ENCODE measurements at regions not wholly inside any gene's neighbourhood (a gene's known extent, or its start where the extent isn't known, plus 50 kb on each side); places are given as distances from the start of the nearest gene placed in this dataset.

GRCh38 chr13:23510979-23511735, 59.1 kb upstream of the TNFRSF19 start:
- H3K4me1 ChIP-seq (ENCODE audit: control insufficient read depth, insufficient read depth, low read length, poor library complexity, severe bottlenecking) = peaks cover 34% of the 10 kb centered on the region
- H3K4me3 ChIP-seq (ENCODE audit: extremely low read depth, insufficient read depth, low read length, poor library complexity, severe bottlenecking) = no peak overlapping the region
- H3K27ac ChIP-seq (ENCODE audit: low read depth, low read length, severe bottlenecking) = no peak overlapping the region
- 75 to 88% methylated on average over 2 to 4 of the region's 4 CpGs for WGBS, 2 experiments (ENCODE audit: insufficient coverage in 2 of 2)
- H3K9me3 ChIP-seq (ENCODE audit: control insufficient read depth, low read length) = no peaks in the 10 kb centered on the region
- H3K36me3 ChIP-seq (ENCODE audit: control insufficient read depth, insufficient read depth, low read length) = no peaks in the 10 kb centered on the region

GRCh38 chr13:23512762-23513395, 57.3 kb upstream of the TNFRSF19 start:
- Histone ChIP-seq H3K4me3 (ENCODE audit: extremely low read depth, insufficient read depth, low read length, poor library complexity, severe bottlenecking) (no peak overlapping the region), H3K36me3 (ENCODE audit: control insufficient read depth, insufficient read depth, low read length) (no peaks in the 10 kb centered on the region), H3K9me3 (ENCODE audit: control insufficient read depth, low read length) (no peaks in the 10 kb centered on the region), H3K27ac (ENCODE audit: low read depth, low read length, severe bottlenecking) (no peak overlapping the region), H3K4me1 (ENCODE audit: control insufficient read depth, insufficient read depth, low read length, poor library complexity, severe bottlenecking) (peaks cover 35% of the 10 kb centered on the region)
- WGBS, 2 experiments (ENCODE audit: insufficient coverage in 2 of 2) = 95 to 100% methylated on average over 2 of the region's 6 CpGs

GRCh38 chr13:23513455-23513854, 56.8 kb upstream of the TNFRSF19 start:
- Histone ChIP-seq H3K4me1 (ENCODE audit: control insufficient read depth, insufficient read depth, low read length, poor library complexity, severe bottlenecking) (peaks cover 35% of the 10 kb centered on the region), H3K36me3 (ENCODE audit: control insufficient read depth, insufficient read depth, low read length) (no peaks in the 10 kb centered on the region), H3K4me3 (ENCODE audit: extremely low read depth, insufficient read depth, low read length, poor library complexity, severe bottlenecking) (no peak overlapping the region), H3K9me3 (ENCODE audit: control insufficient read depth, low read length) (no peaks in the 10 kb centered on the region), H3K27ac (ENCODE audit: low read depth, low read length, severe bottlenecking) (no peak overlapping the region)
- 72 to 82% methylated on average over 2 of the region's 3 CpGs for WGBS, 2 experiments (ENCODE audit: insufficient coverage in 2 of 2)

- no peaks in the 10 kb centered on the region for H3K36me3 ChIP-seq (ENCODE audit: control insufficient read depth, insufficient read depth, low read length)
- WGBS, 2 experiments (ENCODE audit: insufficient coverage in 2 of 2) = 78 to 99% methylated on average over 4 of the region's 4 CpGs
- no peak overlapping the region for H3K4me3 ChIP-seq (ENCODE audit: extremely low read depth, insufficient read depth, low read length, poor library complexity, severe bottlenecking)
- H3K27ac ChIP-seq (ENCODE audit: low read depth, low read length, severe bottlenecking) = no peak overlapping the region
- H3K9me3 ChIP-seq (ENCODE audit: control insufficient read depth, low read length) = no peaks in the 10 kb centered on the region
- peaks cover 35% of the 10 kb centered on the region for H3K4me1 ChIP-seq (ENCODE audit: control insufficient read depth, insufficient read depth, low read length, poor library complexity, severe bottlenecking)
These were observed 56.1 kb upstream of the TNFRSF19 start for GRCh38 chr13:23514076-23514475.

GRCh38 chr13:23515116-23515515, 55.1 kb upstream of the TNFRSF19 start:
- WGBS, 2 experiments (ENCODE audit: insufficient coverage in 2 of 2) = 86 to 100% methylated on average over 1 to 2 of the region's 2 CpGs
- Histone ChIP-seq H3K27ac (ENCODE audit: low read depth, low read length, severe bottlenecking) (no peak overlapping the region), H3K36me3 (ENCODE audit: control insufficient read depth, insufficient read depth, low read length) (no peaks in the 10 kb centered on the region), H3K4me3 (ENCODE audit: extremely low read depth, insufficient read depth, low read length, poor library complexity, severe bottlenecking) (no peak overlapping the region), H3K4me1 (ENCODE audit: control insufficient read depth, insufficient read depth, low read length, poor library complexity, severe bottlenecking) (peaks cover 33% of the 10 kb centered on the region), H3K9me3 (ENCODE audit: control insufficient read depth, low read length) (no peaks in the 10 kb centered on the region)

GRCh38 chr13:23516190-23516589, 54.0 kb upstream of the TNFRSF19 start:
- Histone ChIP-seq H3K4me3 (ENCODE audit: extremely low read depth, insufficient read depth, low read length, poor library complexity, severe bottlenecking) (no peak overlapping the region), H3K4me1 (ENCODE audit: control insufficient read depth, insufficient read depth, low read length, poor library complexity, severe bottlenecking) (peaks cover 25% of the 10 kb centered on the region), H3K9me3 (ENCODE audit: control insufficient read depth, low read length) (no peaks in the 10 kb centered on the region), H3K27ac (ENCODE audit: low read depth, low read length, severe bottlenecking) (peak overlapping the region; percentile 33), H3K36me3 (ENCODE audit: control insufficient read depth, insufficient read depth, low read length) (no peaks in the 10 kb centered on the region)
- 20 to 100% methylated on average over 1 of the region's 3 CpGs for WGBS, 2 experiments (ENCODE audit: insufficient coverage in 2 of 2)

- H3K4me3 ChIP-seq (ENCODE audit: extremely low read depth, insufficient read depth, low read length, poor library complexity, severe bottlenecking) = no peak overlapping the region
- peaks cover 22% of the 10 kb centered on the region for H3K4me1 ChIP-seq (ENCODE audit: control insufficient read depth, insufficient read depth, low read length, poor library complexity, severe bottlenecking)
- no peaks in the 10 kb centered on the region for H3K9me3 ChIP-seq (ENCODE audit: control insufficient read depth, low read length)
- H3K36me3 ChIP-seq (ENCODE audit: control insufficient read depth, insufficient read depth, low read length) = no peaks in the 10 kb centered on the region
- H3K27ac ChIP-seq (ENCODE audit: low read depth, low read length, severe bottlenecking) = peak overlapping the region; percentile 33
- 82 to 100% methylated on average over 1 to 2 of the region's 2 CpGs for WGBS, 2 experiments (ENCODE audit: insufficient coverage in 2 of 2)
These were observed 53.5 kb upstream of the TNFRSF19 start for GRCh38 chr13:23516702-23517101.

- no peaks in the 10 kb centered on the region for H3K9me3 ChIP-seq (ENCODE audit: control insufficient read depth, low read length)
- WGBS, 2 experiments (ENCODE audit: insufficient coverage in 2 of 2) = 95% methylated on average over 3 of the region's 3 CpGs
- H3K36me3 ChIP-seq (ENCODE audit: control insufficient read depth, insufficient read depth, low read length) = no peaks in the 10 kb centered on the region
- no peak overlapping the region for H3K4me3 ChIP-seq (ENCODE audit: extremely low read depth, insufficient read depth, low read length, poor library complexity, severe bottlenecking)
- no peak overlapping the region for H3K27ac ChIP-seq (ENCODE audit: low read depth, low read length, severe bottlenecking)
- H3K4me1 ChIP-seq (ENCODE audit: control insufficient read depth, insufficient read depth, low read length, poor library complexity, severe bottlenecking) = peaks cover 17% of the 10 kb centered on the region
These were observed 52.0 kb upstream of the TNFRSF19 start for GRCh38 chr13:23518231-23518630.

Data from mesodermal cell (in vitro differentiated cells).